ENCODE measurements at regions not wholly inside any gene's neighbourhood (a gene's known extent, or its start where the extent isn't known, plus 50 kb on each side); places are given as distances from the start of the nearest gene placed in this dataset.

DNA sequence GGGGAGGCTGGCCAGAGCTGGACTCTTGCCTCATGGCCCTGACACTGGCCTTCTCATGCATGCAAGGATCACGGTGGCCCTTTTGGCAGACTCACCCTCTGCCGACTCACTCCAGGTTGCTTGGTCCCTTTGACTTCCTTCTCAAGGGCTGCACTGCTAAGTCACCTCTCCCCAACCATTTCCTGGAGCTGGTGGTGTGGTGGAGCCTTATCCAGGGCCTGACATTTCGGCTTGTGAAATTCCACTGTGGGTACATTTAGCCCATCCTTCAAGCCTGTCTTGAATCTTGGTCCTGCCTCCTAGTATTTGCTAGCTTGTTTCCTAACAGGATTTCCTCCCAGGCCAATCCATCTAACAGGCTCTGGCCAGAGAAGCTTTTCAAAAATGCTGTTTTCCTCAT, 52.6 kb upstream of the JUN start:
- TF ChIP-seq, protein P1, sequence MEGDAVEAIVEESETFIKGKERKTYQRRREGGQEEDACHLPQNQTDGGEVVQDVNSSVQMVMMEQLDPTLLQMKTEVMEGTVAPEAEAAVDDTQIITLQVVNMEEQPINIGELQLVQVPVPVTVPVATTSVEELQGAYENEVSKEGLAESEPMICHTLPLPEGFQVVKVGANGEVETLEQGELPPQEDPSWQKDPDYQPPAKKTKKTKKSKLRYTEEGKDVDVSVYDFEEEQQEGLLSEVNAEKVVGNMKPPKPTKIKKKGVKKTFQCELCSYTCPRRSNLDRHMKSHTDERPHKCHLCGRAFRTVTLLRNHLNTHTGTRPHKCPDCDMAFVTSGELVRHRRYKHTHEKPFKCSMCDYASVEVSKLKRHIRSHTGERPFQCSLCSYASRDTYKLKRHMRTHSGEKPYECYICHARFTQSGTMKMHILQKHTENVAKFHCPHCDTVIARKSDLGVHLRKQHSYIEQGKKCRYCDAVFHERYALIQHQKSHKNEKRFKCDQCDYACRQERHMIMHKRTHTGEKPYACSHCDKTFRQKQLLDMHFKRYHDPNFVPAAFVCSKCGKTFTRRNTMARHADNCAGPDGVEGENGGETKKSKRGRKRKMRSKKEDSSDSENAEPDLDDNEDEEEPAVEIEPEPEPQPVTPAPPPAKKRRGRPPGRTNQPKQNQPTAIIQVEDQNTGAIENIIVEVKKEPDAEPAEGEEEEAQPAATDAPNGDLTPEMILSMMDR (IDR thresholded peaks at IDR 0.05): no peak

DNA sequence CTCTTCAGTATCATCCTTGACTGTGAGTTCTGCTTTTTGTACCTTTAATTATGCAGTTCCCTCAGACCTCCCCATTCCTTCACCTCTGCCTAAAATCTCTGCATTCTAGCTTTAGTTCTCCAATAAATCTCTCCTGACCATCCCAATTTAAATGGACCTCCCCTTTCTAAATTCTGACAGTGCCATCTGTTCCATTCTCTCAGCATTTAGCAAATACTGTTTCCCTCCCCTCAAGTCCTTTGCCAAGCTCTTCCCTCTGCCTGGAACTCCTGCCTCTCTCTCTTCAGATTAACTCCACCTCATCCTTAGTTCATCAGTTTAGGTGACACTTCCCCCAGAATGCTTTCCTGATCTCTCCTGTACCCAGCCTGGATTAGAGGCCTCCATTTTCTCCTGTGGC, 54.0 kb upstream of the JUN start:
- TF ChIP-seq, protein P1 (IDR thresholded peaks at IDR 0.05): no peak

DNA sequence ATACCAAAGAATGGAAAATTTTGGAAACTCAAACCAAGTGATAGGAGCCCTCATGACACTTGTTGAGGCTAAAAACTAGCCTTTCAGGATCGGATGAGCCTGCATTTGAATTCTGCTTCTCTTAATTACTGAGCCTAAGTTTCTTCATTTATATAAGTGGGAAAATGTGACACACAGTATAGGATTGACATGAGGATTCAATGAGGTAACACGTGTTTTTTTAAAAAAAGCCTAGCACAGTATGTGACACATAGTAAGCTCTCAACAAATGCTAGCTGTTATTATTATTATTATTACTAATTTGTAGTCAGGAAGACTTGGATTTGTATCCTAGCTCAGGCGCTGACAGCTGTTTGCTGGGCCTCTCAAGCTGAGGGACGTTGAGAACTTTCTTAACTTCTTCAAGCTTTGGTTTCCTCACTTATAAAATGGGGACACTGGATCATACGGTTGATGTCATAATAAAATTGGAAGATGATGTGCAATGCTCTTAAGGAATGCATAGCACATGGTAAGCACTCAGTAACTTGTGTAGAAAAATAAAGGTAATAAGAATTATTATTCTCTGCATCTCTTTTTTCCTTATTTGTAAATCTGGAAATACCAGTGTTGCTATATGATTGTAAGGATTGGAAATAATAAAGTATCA, 55.4 kb upstream of the JUN start:
- TF ChIP-seq, protein P1 (IDR thresholded peaks at IDR 0.05): no peak

DNA sequence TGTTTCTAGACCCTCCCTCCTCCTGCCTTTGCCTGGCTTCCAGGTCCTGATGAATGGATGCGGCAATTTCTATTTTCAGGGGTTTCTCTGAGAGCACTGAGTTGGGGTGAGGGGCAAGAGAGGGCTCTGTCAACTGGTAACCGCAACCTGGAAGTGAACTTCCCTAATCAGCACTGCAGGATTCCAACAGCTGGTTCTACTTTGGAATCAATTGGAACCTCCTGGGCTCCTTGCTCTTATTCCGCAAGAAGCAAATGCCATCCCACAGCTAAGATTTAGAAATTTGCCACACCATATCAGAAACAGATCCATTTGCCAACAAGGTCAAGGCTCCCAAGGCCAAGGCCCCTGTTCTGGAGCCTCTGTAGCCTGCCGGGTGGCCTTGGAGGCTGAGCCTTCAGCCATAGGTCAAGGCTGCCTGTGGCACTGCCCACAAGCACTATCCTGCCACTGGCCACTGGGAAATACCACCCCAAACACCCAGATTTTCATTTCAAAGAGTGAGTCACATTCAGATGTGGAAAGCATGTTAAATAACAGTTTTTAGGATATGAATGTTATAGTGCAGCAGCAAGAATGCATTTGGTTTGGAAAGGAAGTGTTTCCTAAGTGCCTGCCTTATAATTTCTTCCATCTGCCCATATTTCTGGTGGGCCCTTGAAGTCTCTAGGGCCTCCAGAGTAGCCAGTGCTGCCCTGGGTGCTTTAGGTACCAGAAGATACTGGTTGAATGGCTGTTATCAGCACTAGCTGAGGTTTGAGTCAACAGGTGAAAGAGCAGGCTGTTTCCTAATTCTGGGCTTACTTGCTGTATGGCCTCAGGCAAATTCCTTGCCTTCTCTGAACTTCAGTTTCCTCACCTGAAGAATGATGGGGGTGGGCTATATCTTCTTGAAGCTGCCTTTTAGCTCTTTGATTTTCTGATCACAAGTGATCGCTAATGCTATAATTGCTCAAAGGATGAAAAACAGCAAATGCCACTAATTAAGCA, 56.3 kb upstream of the JUN start:
- TF ChIP-seq, protein P1 (IDR thresholded peaks at IDR 0.05): no peak

DNA sequence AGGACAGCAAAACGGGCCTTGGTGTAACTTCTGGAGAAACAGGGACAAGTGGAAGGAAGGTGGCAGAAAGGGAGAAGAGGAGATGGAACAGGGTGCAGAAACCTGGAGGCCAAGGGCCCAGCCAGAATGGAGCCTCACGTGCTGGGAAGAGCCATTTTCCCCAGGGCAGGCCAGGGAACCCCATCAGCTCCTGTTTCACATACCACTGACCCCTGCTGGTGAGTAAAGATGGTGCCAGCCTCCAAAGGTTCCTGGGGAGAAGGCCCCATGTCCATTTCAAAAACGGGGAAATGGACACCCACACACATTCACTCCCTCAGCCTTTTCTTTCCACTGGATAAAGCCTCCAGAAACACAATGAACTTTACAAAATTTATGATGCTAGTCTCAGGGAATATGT, 57.6 kb upstream of the JUN start:
- TF ChIP-seq, protein P1 (IDR thresholded peaks at IDR 0.05): peak; percentile 36

DNA sequence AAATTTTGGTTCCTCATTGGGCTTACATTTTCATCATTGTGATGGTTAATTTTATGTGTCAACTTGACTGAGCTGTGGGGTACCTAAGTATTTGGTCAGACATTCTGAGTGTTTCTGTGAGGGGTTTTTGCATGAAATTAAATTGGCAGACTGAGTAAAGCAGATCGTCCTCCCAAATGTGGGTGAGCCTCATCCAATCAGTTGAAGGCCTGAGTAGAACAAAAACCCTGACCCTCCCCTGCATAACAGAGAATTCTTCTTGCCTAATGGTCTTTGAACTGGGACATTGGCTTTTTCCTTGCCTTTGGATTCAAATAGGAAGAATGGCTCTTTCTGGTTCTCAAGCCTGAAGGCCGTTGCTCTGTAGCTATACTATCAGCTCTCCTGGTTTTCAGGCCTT, 59.1 kb upstream of the JUN start:
- TF ChIP-seq, protein P1 (IDR thresholded peaks at IDR 0.05): no peak

DNA sequence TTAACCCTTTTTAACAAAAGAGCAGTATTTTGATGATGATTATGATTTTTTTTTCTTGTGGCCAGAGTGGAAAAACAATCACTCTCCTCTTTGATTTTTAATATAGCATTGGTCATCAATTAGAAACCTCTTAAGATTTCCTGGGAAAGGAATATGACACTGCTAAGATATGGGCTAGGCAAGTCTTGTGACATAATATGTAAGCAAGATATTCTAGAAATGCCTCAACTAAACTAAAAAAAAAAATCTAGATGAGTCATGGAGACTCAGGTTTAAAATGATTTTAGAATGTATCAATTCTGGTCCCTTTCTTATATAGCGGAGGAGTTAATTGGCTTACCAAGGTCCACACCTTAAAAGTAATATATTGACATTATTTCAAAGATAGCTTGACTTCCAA, 60.3 kb upstream of the JUN start:
- TF ChIP-seq, protein P1 (IDR thresholded peaks at IDR 0.05): no peak
